ENCODE measurements at regions not wholly inside any gene's neighbourhood (a gene's known extent, or its start where the extent isn't known, plus 50 kb on each side); places are given as distances from the start of the nearest gene placed in this dataset.
A peak's percentile ranks its signal among the peaks of the same experiment; 100 is the strongest.

- no peaks in the 10 kb centered on the region for H3K9me3 ChIP-seq
- whole genome bisulfite sequencing, 2 donors: 22 to 33% methylated on average over 4 to 5 of the region's 5 CpGs
Measured at GRCh38 chr1:4986306-4986705, 331.9 kb downstream of the AJAP1 start.

DNA sequence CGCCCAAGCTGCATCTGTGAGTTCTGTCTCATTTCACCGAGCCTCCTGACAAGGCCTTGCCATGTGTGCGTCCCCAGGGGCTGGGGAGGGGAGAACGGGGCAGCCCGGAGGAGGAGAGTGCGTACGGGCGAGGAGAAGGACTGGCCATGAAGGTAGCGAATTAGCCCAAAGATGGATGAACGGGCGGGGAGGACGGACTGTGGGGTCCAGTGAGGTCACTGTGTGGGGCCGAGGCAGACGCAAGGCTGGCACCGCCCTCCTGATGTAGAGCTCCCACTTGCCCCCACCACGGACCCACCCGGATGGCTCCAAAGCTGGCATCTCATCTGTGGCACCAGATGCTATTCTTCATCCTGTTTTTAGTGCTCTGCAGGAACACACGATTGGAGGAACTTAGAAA lies 330.4 kb downstream of the AJAP1 start:
- TF ChIP-seq, protein P1, sequence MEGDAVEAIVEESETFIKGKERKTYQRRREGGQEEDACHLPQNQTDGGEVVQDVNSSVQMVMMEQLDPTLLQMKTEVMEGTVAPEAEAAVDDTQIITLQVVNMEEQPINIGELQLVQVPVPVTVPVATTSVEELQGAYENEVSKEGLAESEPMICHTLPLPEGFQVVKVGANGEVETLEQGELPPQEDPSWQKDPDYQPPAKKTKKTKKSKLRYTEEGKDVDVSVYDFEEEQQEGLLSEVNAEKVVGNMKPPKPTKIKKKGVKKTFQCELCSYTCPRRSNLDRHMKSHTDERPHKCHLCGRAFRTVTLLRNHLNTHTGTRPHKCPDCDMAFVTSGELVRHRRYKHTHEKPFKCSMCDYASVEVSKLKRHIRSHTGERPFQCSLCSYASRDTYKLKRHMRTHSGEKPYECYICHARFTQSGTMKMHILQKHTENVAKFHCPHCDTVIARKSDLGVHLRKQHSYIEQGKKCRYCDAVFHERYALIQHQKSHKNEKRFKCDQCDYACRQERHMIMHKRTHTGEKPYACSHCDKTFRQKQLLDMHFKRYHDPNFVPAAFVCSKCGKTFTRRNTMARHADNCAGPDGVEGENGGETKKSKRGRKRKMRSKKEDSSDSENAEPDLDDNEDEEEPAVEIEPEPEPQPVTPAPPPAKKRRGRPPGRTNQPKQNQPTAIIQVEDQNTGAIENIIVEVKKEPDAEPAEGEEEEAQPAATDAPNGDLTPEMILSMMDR (IDR thresholded peaks at IDR 0.05): no peak
- TF ChIP-seq POLR2A (IDR thresholded peaks at IDR 0.05): no peak
- ATAC-seq: no peak
- intact Hi-C loops (cut with DNase I): no loop called here
- Histone ChIP-seq H3K4me1 (no peaks in the 10 kb centered on the region), H3K27me3 (no peaks in the 10 kb centered on the region), H3K36me3 (replicated peaks in 1 of 2; ENCODE audit: insufficient read depth in 1 of 2, low read depth in 2 of 2) (no peaks in the 10 kb centered on the region), H3K27ac (no peak overlapping the region), H3K4me3 (no peak overlapping the region), H3K9me3 (no peaks in the 10 kb centered on the region)
- no peak for DNase-seq
- WGBS, 2 donors: 79 to 83% methylated on average over 18 of the region's 18 CpGs

More at GRCh38 chr1:4986306-4986705, 331.9 kb downstream of the AJAP1 start:
- Histone ChIP-seq H3K36me3 (replicated peaks in 1 of 2; ENCODE audit: insufficient read depth in 1 of 2, low read depth in 2 of 2) (no peaks in the 10 kb centered on the region), H3K4me1 (no peaks in the 10 kb centered on the region), H3K27me3 (no peaks in the 10 kb centered on the region), H3K27ac (no peak overlapping the region), H3K4me3 (no peak overlapping the region)
- intact Hi-C loops (cut with DNase I): no loop called here
- TF ChIP-seq, protein P1 (IDR thresholded peaks at IDR 0.05): no peak
- TF ChIP-seq POLR2A (IDR thresholded peaks at IDR 0.05): no peak
- no peak for ATAC-seq
- no peak for DNase-seq

DNA sequence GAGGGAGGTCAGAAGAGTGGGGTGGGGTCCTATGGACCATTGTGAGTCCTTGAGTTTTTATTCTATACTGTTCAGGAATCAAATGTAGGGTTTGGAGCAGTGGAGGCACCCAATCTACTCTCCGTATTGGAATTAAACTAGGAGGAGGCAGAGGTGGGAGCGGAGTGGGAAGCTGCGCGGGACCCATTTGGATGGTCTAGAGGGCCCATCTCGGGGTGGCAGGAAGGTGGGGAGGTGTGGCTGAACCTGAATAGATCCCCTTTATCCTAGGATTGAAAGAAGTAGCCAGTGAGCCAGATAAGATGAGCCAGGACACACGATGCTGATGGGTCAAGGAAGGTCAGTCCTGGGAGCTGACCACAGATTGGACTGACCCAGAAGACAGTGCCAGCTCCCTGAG lies 325.8 kb downstream of the AJAP1 start:
- no peak overlapping the region for H3K4me3 ChIP-seq
- no peak for DNase-seq
- H3K36me3 ChIP-seq (replicated peaks in 1 of 2; ENCODE audit: insufficient read depth in 1 of 2, low read depth in 2 of 2): no peaks in the 10 kb centered on the region
- TF ChIP-seq POLR2A (IDR thresholded peaks at IDR 0.05): no peak
- TF ChIP-seq, protein P1 (IDR thresholded peaks at IDR 0.05): no peak
- H3K9me3 ChIP-seq: no peaks in the 10 kb centered on the region
- ATAC-seq: no peak
- no peaks in the 10 kb centered on the region for H3K27me3 ChIP-seq
- H3K27ac ChIP-seq: no peak overlapping the region
- 80 to 93% methylated on average over 6 of the region's 6 CpGs for WGBS, 2 donors
- intact Hi-C loops (cut with DNase I): no loop called here
- H3K4me1 ChIP-seq: peaks cover 15% of the 10 kb centered on the region

- WGBS, 2 donors: 85 to 90% methylated on average over 17 to 19 of the region's 19 CpGs
- H3K27ac ChIP-seq: no peak overlapping the region
- ATAC-seq (no peak), DNase-seq (no peak)
- H3K9me3 ChIP-seq: no peaks in the 10 kb centered on the region
- H3K27me3 ChIP-seq: no peaks in the 10 kb centered on the region
- H3K4me3 ChIP-seq: no peak overlapping the region
- H3K4me1 ChIP-seq: peaks cover 15% of the 10 kb centered on the region
- TF ChIP-seq, protein P1 (IDR thresholded peaks at IDR 0.05): no peak
- no peak for TF ChIP-seq POLR2A (IDR thresholded peaks at IDR 0.05)
- intact Hi-C loops (cut with DNase I): no loop called here
- H3K36me3 ChIP-seq (replicated peaks in 1 of 2; ENCODE audit: insufficient read depth in 1 of 2, low read depth in 2 of 2): no peaks in the 10 kb centered on the region
Measured at GRCh38 chr1:4978660-4979390, 324.4 kb downstream of the AJAP1 start.

GRCh38 chr1:4977701-4978100 lies 323.3 kb downstream of the AJAP1 start:
- Histone ChIP-seq H3K36me3 (replicated peaks in 1 of 2; ENCODE audit: insufficient read depth in 1 of 2, low read depth in 2 of 2) (no peaks in the 10 kb centered on the region), H3K4me3 (no peak overlapping the region), H3K4me1 (peaks cover 15% of the 10 kb centered on the region), H3K9me3 (no peaks in the 10 kb centered on the region), H3K27me3 (no peaks in the 10 kb centered on the region), H3K27ac (no peak overlapping the region)
- intact Hi-C loops (cut with DNase I): no loop called here
- DNase-seq: peak in 3 of 4 donors; percentile 21 to 74 (median 21)
- peak; percentile 52 for ATAC-seq
- TF ChIP-seq POLR2A (IDR thresholded peaks at IDR 0.05): no peak
- TF ChIP-seq, protein P1 (IDR thresholded peaks at IDR 0.05): no peak
- WGBS, 2 donors: 31 to 32% methylated on average over 9 to 11 of the region's 11 CpGs

Data from body of pancreas (tissue), 4 donors.